Neural cell (in vitro differentiated cells): ENCODE measurements at regions not wholly inside any gene's neighbourhood (a gene's known extent, or its start where the extent isn't known, plus 50 kb on each side); places are given as distances from the start of the nearest gene placed in this dataset.

Experiments used
- TAF1 ChIP-seq: IDR thresholded peaks from 2 replicates; pipeline ENCODE4 v1.6.1; 2012; ENCODE audit warnings: low read depth
- TF ChIP-seq, protein P1 (sequence below): fragments of 450-650 bp; IDR thresholded peaks from 2 replicates; pipeline ENCODE4 v1.5.1; 2014; ENCODE audit warnings: antibody characterized with exemption, mild to moderate bottlenecking, moderate library complexity; ENCODE audit not compliant: poor library complexity, severe bottlenecking

- TF ChIP-seq, protein P1, sequence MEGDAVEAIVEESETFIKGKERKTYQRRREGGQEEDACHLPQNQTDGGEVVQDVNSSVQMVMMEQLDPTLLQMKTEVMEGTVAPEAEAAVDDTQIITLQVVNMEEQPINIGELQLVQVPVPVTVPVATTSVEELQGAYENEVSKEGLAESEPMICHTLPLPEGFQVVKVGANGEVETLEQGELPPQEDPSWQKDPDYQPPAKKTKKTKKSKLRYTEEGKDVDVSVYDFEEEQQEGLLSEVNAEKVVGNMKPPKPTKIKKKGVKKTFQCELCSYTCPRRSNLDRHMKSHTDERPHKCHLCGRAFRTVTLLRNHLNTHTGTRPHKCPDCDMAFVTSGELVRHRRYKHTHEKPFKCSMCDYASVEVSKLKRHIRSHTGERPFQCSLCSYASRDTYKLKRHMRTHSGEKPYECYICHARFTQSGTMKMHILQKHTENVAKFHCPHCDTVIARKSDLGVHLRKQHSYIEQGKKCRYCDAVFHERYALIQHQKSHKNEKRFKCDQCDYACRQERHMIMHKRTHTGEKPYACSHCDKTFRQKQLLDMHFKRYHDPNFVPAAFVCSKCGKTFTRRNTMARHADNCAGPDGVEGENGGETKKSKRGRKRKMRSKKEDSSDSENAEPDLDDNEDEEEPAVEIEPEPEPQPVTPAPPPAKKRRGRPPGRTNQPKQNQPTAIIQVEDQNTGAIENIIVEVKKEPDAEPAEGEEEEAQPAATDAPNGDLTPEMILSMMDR: no peak
- no peak for TF ChIP-seq TAF1
Observed at GRCh38 chr6:6924708-6925107, 183.1 kb upstream of the RREB1 start.
